Activated CD8-positive, alpha-beta T cell treated with anti-CD3 and anti-CD28 coated beads for 36 hours (primary cell): ENCODE measurements at regions not wholly inside any gene's neighbourhood (a gene's known extent, or its start where the extent isn't known, plus 50 kb on each side); places are given as distances from the start of the nearest gene placed in this dataset.
"Not testable (repeated sequence)": the region's sequence is repeated elsewhere in the genome, so short reads cannot be mapped to it uniquely, and the experiment has no call there.

Experiments
- ATAC-seq: fragments of 200-7000 bp; cut with Tn5 transposase; one replicate; pipeline ENCODE4 v1.10.0; 2021; ENCODE audit warnings: mild to moderate bottlenecking, moderate library complexity
- CTCF ChIA-PET: fragments of 350-600 bp; sonication (Branson Sonifier 250); formaldehyde crosslinking; loops from one replicate; lab custom pipeline; 2021; ENCODE audit warnings: antibody characterized with exemption; lab: Charles Lee
- POLR2A ChIA-PET: fragments of 350-600 bp; sonication (Branson Sonifier 250); formaldehyde crosslinking; loops from one replicate; lab custom pipeline; 2021; ENCODE audit warnings: antibody characterized with exemption; lab: Charles Lee
- DNase-seq: peaks from one replicate; pipeline ENCODE4 v3.0.0-alpha.2; 2020
- H3K27ac Mint-ChIP-seq: one replicate; pipeline ENCODE4 v1.8.0; 2021; ENCODE audit warnings: mild to moderate bottlenecking, mixed read lengths
- H3K27me3 Mint-ChIP-seq: one replicate; pipeline ENCODE4 v1.8.0; 2021; ENCODE audit warnings: mixed read lengths
- H3K36me3 Mint-ChIP-seq: one replicate; pipeline ENCODE4 v1.8.0; 2021; ENCODE audit warnings: low read depth, mixed read lengths
- H3K4me1 Mint-ChIP-seq: one replicate; pipeline ENCODE4 v1.8.0; 2021; ENCODE audit warnings: low read depth, mixed read lengths
- H3K4me3 Mint-ChIP-seq: one replicate; pipeline ENCODE4 v1.8.0; 2021; ENCODE audit warnings: mild to moderate bottlenecking, moderate library complexity, mixed read lengths
- H3K9me3 Mint-ChIP-seq: one replicate; pipeline ENCODE4 v1.8.0; 2021; ENCODE audit warnings: mixed read lengths
- CTCF ChIP-seq: fragments of 200-600 bp; IDR thresholded peaks from one replicate; pipeline ENCODE4 v1.8.0; 2022; ENCODE audit warnings: antibody characterized with exemption, mild to moderate bottlenecking
- intact Hi-C: fragments of 100-400 bp; cut with micrococcal nuclease; formaldehyde crosslinking; loops from one replicate; pipeline ENCODE4 v1.10.0; 2022

- ChIA-PET POLR2A (no interaction called here), CTCF (no interaction called here)
- Mint-ChIP-seq H3K36me3 (no peaks in the 10 kb centered on the region), H3K27ac (no peak overlapping the region), H3K27me3 (no peaks in the 10 kb centered on the region), H3K9me3 (peaks cover 16% of the 10 kb centered on the region), H3K4me1 (no peaks in the 10 kb centered on the region), H3K4me3 (no peak overlapping the region)
- intact Hi-C loops = no loop called here
- no peak for TF ChIP-seq CTCF
- no peak for DNase-seq
- ATAC-seq = no peak
Measured at GRCh38 chr6:165163519-165163918, 145.9 kb downstream of the C6orf118 start.

DNA sequence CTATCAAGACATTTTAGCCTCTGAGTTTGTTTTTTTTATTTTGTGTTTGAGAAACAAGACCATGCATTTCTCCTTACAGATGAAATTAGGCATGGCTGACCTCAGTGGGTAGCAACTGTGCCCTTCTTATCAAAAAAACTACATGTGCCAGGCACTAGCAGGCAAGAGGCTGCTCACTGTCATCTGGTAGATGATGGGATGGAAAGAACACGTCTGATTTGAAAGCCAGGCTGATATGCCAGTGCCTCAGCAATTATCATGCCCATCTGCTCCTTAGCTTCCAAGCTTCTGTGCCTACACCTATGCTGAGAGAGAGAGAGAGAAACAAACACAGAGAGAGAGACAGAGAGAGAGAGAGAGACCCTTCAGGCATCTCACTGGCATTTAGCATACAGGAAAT is 149.9 kb downstream of the C6orf118 start:
- TF ChIP-seq CTCF = no peak
- H3K27me3 Mint-ChIP-seq = no peaks in the 10 kb centered on the region
- no peak overlapping the region for H3K27ac Mint-ChIP-seq
- ChIA-PET POLR2A (no interaction called here), CTCF (no interaction called here)
- ATAC-seq = no peak
- H3K4me1 Mint-ChIP-seq = no peaks in the 10 kb centered on the region
- no peaks in the 10 kb centered on the region for H3K36me3 Mint-ChIP-seq
- intact Hi-C loops = no loop called here
- no peak for DNase-seq
- peaks cover 13% of the 10 kb centered on the region for H3K9me3 Mint-ChIP-seq
- no peak overlapping the region for H3K4me3 Mint-ChIP-seq

DNA sequence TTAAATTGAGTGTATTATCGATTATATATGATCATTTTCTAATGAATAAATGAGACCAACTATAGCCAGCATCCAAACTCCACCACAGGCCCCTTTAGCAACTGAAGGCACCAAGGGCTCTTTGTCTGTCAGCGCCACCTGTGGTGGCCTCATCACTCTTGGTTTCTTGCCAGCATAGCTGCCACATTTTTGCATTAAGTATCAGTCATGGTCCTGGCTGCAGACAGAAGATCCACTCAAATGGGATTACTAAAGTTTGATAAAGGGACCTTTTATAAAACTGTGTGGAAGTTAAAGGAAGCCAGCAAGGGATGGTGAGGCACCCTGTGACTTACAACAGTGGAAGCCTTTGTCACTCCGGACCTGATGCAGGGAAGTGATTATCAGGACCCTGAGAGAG is 162.9 kb downstream of the C6orf118 start:
- Mint-ChIP-seq H3K9me3 (peaks cover 2% of the 10 kb centered on the region), H3K4me3 (no peak overlapping the region), H3K27me3 (no peaks in the 10 kb centered on the region), H3K36me3 (no peaks in the 10 kb centered on the region), H3K4me1 (no peaks in the 10 kb centered on the region), H3K27ac (no peak overlapping the region)
- no peak for ATAC-seq
- ChIA-PET CTCF (no interaction called here), POLR2A (no interaction called here)
- DNase-seq = no peak
- TF ChIP-seq CTCF = no peak
- intact Hi-C loops = no loop called here

DNA sequence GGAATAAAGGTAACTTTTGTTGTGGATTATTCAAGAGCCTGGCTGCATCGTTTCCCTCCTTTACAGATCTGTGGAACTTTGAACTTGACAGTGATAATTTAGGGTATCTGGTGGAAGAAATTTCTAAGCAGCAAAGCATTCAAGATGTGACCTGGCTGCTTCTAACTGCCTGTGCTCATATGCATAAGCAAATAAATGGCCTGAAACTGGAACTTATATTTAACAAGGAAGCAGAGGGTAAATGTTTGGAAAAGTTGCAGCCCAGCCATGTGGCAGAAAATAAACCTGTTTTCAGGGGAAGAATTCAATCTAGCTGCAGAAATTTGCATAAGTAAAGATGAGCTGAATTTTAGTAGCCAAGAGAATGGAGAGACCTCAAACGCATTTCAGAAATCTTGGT is 173.5 kb downstream of the C6orf118 start:
- H3K36me3 Mint-ChIP-seq = no peaks in the 10 kb centered on the region
- no peaks in the 10 kb centered on the region for H3K27me3 Mint-ChIP-seq
- peaks cover 28% of the 10 kb centered on the region for H3K9me3 Mint-ChIP-seq

GRCh38 chr6:165129086-165129485 is 180.3 kb downstream of the C6orf118 start:
- no peaks in the 10 kb centered on the region for H3K4me1 Mint-ChIP-seq
- CTCF ChIA-PET = no interaction called here

More for the DNA sequence above, 173.5 kb downstream of the C6orf118 start:
- intact Hi-C loops = no loop called here
- TF ChIP-seq CTCF = no peak
- POLR2A ChIA-PET = no interaction called here
- Mint-ChIP-seq H3K27ac (no peak overlapping the region), H3K4me1 (no peaks in the 10 kb centered on the region), H3K4me3 (no peak overlapping the region)
- CTCF ChIA-PET = no interaction called here
- ATAC-seq = no peak
- no peak for DNase-seq

GRCh38 chr6:165127743-165128142 is 181.7 kb downstream of the C6orf118 start:
- H3K9me3 Mint-ChIP-seq, H3K27me3 Mint-ChIP-seq, H3K27ac Mint-ChIP-seq, H3K4me3 Mint-ChIP-seq, POLR2A ChIA-PET, H3K4me1 Mint-ChIP-seq, ATAC-seq, CTCF ChIA-PET, H3K36me3 Mint-ChIP-seq, intact Hi-C loops, DNase-seq: not testable (repeated sequence)

More at GRCh38 chr6:165129086-165129485, 180.3 kb downstream of the C6orf118 start:
- POLR2A ChIA-PET = no interaction called here
- no peak overlapping the region for H3K4me3 Mint-ChIP-seq
- no peaks in the 10 kb centered on the region for H3K27me3 Mint-ChIP-seq
- no peak for TF ChIP-seq CTCF
- H3K9me3 Mint-ChIP-seq = peaks cover 11% of the 10 kb centered on the region
- no peak overlapping the region for H3K27ac Mint-ChIP-seq
- DNase-seq (no peak), ATAC-seq (no peak)
- H3K36me3 Mint-ChIP-seq = no peaks in the 10 kb centered on the region
- intact Hi-C loops = no loop called here

DNA sequence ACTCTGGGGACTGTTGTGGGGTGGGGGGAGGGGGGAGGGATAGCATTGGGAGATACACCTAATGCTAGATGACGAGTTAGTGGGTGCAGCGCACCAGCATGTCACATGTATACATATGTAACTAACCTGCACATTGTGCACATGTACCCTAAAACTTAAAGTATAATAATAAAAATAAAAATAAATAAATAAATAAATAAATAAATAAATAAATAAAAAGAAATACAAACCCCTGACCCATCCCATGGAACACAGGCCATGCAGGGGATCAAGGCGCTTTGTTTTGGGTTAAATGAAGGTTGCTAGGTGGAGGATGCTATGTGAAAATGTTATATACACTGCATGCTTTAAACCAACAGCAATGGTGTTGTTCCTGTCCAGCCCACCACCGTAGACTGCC is 184.7 kb downstream of the C6orf118 start:
- H3K9me3 Mint-ChIP-seq, H3K27me3 Mint-ChIP-seq, CTCF ChIA-PET, DNase-seq, H3K4me1 Mint-ChIP-seq, ATAC-seq, H3K27ac Mint-ChIP-seq, H3K4me3 Mint-ChIP-seq, POLR2A ChIA-PET, H3K36me3 Mint-ChIP-seq, intact Hi-C loops: not testable (repeated sequence)
